Fibroblast of skin of back (primary cell): ENCODE measurements at regions not wholly inside any gene's neighbourhood (a gene's known extent, or its start where the extent isn't known, plus 50 kb on each side); places are given as distances from the start of the nearest gene placed in this dataset.
"Not testable (repeated sequence)": the region's sequence is repeated elsewhere in the genome, so short reads cannot be mapped to it uniquely, and the experiment has no call there.

ENCODE experiments used
- DNase-seq: peaks from one replicate; pipeline ENCODE4 v3.0.0-alpha.2; 2013

- DNase-seq: no peak
Measured at GRCh38 chr5:102666164-102666946, 88.8 kb upstream of the PAM start.

- no peak for DNase-seq
Measured at GRCh38 chr5:102668220-102668932, 86.7 kb upstream of the PAM start.

- DNase-seq: no peak
Measured at GRCh38 chr5:102670224-102670836, 84.8 kb upstream of the PAM start.

GRCh38 chr5:102671033-102671734 lies 83.9 kb upstream of the PAM start:
- not testable (repeated sequence) for DNase-seq

DNA sequence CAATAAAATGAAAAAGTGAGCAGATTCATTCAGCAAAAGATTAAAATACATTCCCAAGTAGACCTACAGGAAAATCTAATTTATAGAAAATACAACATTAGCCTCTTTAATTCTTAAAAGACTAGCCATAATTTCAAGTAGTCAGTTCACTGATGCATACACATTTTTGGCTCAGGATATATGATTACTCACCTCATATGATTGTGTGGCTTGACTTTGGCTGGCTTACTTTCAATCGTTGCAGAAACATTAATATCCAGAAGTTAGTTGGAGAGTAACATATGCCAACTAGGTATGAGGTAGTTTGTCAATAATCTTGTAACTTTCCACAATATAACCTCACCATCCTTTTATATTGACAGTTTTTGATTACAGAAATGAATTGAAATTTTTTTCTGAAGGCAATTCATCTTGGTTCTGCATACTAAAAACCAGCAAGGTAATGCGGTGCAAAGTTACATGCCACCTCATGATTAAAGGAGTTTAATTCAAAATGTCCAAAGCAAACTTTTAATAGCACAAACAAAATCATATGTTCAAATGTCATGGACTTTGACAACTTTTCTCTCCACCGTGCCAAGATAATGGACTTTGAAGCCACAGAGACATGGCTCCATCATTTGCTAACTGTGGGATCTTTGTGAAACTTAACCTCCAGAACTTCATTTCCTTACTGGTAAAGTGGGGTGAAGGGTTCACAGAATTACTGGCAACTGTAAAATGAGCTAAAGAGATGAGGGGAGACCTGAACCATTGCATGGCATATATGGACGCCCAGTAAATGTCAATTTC lies 76.6 kb upstream of the PAM start:
- peak; percentile 16 for DNase-seq

DNA sequence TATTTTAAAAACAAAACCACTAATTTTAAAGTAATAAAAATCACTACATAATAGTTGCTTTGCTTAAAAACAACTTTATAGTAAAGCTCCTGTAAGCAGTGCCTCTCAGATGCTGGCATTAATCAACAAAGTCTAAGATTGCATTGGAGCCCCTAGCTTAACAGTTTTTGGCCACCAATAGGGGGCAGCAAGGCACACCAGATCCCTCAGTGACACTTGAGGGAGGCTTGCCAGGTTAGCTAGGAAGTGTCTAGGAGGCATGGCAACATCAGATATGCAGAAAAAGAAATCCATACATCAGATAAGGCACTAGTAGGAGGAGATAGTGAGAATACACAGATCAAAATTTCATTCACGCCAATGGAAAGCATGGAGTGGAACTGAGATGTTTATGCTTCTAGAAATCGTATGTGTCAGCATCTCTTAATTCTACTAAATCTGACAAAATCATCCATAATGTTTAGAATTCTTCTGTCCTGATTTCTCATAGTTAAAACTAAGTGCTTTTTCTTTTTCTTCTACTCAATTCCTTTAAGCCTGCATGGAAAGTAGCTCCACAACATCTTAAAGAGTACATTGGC lies 73.6 kb upstream of the PAM start:
- peak; percentile 72 for DNase-seq

GRCh38 chr5:102682101-102682647 lies 72.9 kb upstream of the PAM start:
- no peak for DNase-seq

GRCh38 chr5:102688076-102688475 lies 67.0 kb upstream of the PAM start:
- DNase-seq: not testable (repeated sequence)

DNA sequence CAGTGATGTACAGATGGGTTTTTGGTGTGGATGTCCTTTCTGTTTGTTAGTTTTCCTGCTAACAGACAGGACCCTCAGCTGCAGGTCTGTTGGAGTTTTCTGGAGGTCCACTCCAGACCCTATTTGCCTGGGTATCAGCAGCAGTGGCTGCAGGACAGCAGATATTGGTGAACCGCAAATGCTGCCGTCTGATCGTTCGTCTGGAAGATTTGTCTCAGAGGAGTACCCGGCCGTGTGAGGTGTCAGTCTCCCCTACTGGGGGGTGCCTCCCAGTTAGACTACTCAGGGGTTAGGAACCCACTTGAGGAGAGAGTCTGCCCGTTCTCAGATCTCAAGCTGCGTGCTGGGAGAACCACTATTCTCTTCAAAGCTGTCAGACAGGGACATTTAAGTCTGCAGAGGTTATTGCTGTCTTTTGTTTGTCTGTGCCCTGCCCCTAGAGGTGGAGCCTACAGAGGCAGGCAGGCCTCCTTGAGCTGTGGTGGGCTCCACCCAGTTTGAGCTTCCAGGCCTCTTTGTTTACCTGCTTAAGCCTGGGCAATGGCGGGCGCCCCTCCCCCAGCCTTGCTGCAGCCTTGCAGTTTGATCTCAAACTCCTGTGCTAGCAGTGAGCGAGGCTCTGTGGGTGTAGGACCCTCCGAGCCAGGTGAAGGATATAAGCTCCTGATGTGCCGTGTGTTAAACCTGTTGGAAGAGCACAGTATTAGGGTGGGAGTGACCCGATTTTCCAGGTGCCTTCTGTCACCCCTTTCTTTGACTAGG lies 66.3 kb upstream of the PAM start:
- not testable (repeated sequence) for DNase-seq

DNA sequence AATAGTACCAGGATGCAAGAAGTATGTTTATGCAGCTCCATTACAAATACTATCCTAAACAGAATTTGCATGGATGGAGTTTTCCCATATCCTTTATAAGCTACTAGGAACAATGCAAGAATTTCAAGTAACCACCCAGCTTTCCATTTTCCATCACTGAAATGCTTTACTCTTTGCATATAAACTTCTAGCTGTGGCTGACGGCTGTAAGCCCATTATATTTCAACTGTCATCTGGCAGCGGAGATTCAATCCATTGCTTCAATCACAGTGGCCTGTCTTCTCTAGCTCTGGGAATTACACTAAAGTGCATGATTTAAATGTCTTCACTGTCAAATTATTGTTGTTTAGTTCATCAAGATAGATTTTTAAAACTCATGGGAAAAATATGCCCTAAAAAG lies 64.2 kb upstream of the PAM start:
- no peak for DNase-seq

GRCh38 chr5:102691434-102691833 lies 63.7 kb upstream of the PAM start:
- DNase-seq: no peak

GRCh38 chr5:102700120-102700831 lies 54.8 kb upstream of the PAM start:
- no peak for DNase-seq

DNA sequence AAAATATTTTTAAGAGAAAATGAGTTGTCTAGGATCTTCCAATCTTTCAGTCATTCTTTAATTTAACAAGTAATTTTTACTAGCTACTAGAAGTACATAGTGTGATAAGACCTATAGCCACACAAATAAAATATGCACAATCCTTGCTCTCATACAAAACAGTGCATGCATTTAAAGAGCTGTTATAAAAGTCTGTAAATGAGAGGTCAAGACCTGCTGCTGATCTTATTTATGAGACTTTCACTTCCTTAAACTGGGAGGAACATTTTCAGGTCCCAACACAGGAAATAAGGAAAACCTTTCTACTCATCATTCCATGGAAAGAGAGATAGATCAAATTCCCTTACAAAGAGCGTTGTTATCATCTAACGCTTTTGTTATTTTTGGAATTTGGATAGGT lies 54.2 kb upstream of the PAM start:
- DNase-seq: no peak

GRCh38 chr5:102701748-102702147 lies 53.4 kb upstream of the PAM start:
- no peak for DNase-seq
